ENCODE measurements at regions not wholly inside any gene's neighbourhood (a gene's known extent, or its start where the extent isn't known, plus 50 kb on each side); places are given as distances from the start of the nearest gene placed in this dataset.

DNA sequence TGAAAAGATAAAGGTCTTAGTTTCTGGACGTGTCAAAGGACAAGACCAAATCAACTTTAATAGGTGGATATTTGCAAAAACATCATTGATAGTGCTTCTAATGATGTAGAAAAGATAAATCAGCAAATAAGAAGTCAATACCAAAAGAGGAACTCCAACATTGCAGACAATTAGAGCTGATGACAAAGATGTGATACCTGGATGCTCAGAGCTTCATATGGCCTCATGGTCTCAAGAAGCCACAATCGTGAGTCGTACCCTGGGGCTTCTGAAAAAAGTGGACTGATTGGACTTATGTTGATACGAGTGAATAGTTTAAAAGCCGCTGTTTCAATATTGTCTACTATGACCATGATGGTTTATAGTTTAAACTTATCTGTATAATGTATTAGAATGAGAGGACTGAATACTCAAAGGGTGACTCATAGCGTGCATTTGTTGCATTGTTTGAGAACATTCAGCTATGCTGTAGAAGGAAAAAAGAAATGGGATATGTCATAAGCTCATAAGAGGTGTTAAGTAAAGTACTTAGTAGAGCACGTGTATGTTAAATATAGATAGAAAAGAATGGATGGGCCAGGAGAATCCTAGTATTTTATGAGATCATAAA, 54.6 kb upstream of the RIPOR2 start:
- no TSS peak for BruUV-seq (replicated peaks)
- CTCF ChIA-PET (ENCODE audit: low intra/inter-chr PET ratio, low total read pairs): interaction anchor here (0.7 kb wide), 1 partner anchor 134 kb away, joined by 3 read pairs; no protein-coding TSS in a partner anchor
- no peak overlapping the region for H2AFZ ChIP-seq (ENCODE audit: low read length)
- in situ Hi-C loops (cut with HindIII; ENCODE audit: extremely low pct_ligation_motif_present, low pct_unique_long_range_greater_than_20kb): loop anchor here (5.0 kb wide), 1 partner anchor 133 kb away; no protein-coding TSS in a partner anchor
- H3K79me2 ChIP-seq (ENCODE audit: insufficient read depth, low read length): no peaks in the 10 kb centered on the region
- H3K4me3 ChIP-seq (replicated peaks in 1 of 3; ENCODE audit: insufficient read depth in 1 of 3, low read depth in 2 of 3, low read length in 3 of 3): no peak overlapping the region
- POLR2A ChIA-PET: no interaction called here
- no peak overlapping the region for H3K4me2 ChIP-seq (ENCODE audit: low read depth, low read length)
- 19% methylated on average over 7 of the region's 7 CpGs for WGBS (ENCODE audit: low lambda C conversion rate)
- no peak overlapping the region for H3K27ac ChIP-seq (ENCODE audit: extremely low read length, insufficient read depth, low read length)
- intact Hi-C loops (cut with micrococcal nuclease; ENCODE audit: unreplicated experiment): no loop called here
- no peaks in the 10 kb centered on the region for H3K36me3 ChIP-seq (replicated peaks in 1 of 2; ENCODE audit: control insufficient read depth in 1 of 2, insufficient read depth in 2 of 2, low read length in 2 of 2)
- H4K20me1 ChIP-seq (ENCODE audit: insufficient read depth, low read length): no peaks in the 10 kb centered on the region
- ATAC-seq (no peak), DNase-seq (ENCODE audit: low spot score) (no peak), FAIRE-seq (no peak)
- H3K9ac ChIP-seq (ENCODE audit: insufficient read depth, low read depth, low read length): no peak overlapping the region
- H3K9me3 ChIP-seq (ENCODE audit: low read length): peaks cover 6% of the 10 kb centered on the region; the same call in 1 of the 2 replicates
- H3K4me1 ChIP-seq (ENCODE audit: insufficient read depth, low read length): no peaks in the 10 kb centered on the region
- no peaks in the 10 kb centered on the region for H3K27me3 ChIP-seq (ENCODE audit: control insufficient read depth in 1 of 2, insufficient read depth in 2 of 2, low read length in 2 of 2)
- TF ChIP-seq MEIS1 (CRISPR knock-in tag; IDR thresholded peaks at IDR 0.05; ENCODE audit: borderline replicate concordance): no peak
- TF ChIP-seq, protein P1, sequence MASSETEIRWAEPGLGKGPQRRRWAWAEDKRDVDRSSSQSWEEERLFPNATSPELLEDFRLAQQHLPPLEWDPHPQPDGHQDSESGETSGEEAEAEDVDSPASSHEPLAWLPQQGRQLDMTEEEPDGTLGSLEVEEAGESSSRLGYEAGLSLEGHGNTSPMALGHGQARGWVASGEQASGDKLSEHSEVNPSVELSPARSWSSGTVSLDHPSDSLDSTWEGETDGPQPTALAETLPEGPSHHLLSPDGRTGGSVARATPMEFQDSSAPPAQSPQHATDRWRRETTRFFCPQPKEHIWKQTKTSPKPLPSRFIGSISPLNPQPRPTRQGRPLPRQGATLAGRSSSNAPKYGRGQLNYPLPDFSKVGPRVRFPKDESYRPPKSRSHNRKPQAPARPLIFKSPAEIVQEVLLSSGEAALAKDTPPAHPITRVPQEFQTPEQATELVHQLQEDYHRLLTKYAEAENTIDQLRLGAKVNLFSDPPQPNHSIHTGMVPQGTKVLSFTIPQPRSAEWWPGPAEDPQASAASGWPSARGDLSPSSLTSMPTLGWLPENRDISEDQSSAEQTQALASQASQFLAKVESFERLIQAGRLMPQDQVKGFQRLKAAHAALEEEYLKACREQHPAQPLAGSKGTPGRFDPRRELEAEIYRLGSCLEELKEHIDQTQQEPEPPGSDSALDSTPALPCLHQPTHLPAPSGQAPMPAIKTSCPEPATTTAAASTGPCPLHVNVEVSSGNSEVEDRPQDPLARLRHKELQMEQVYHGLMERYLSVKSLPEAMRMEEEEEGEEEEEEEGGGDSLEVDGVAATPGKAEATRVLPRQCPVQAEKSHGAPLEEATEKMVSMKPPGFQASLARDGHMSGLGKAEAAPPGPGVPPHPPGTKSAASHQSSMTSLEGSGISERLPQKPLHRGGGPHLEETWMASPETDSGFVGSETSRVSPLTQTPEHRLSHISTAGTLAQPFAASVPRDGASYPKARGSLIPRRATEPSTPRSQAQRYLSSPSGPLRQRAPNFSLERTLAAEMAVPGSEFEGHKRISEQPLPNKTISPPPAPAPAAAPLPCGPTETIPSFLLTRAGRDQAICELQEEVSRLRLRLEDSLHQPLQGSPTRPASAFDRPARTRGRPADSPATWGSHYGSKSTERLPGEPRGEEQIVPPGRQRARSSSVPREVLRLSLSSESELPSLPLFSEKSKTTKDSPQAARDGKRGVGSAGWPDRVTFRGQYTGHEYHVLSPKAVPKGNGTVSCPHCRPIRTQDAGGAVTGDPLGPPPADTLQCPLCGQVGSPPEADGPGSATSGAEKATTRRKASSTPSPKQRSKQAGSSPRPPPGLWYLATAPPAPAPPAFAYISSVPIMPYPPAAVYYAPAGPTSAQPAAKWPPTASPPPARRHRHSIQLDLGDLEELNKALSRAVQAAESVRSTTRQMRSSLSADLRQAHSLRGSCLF (CRISPR knock-in tag; IDR thresholded peaks at IDR 0.05; ENCODE audit: borderline replicate concordance): no peak
- TF ChIP-seq MED8 (CRISPR knock-in tag; IDR thresholded peaks at IDR 0.05; ENCODE audit: insufficient replicate concordance): no peak
- TF ChIP-seq, protein P2, sequence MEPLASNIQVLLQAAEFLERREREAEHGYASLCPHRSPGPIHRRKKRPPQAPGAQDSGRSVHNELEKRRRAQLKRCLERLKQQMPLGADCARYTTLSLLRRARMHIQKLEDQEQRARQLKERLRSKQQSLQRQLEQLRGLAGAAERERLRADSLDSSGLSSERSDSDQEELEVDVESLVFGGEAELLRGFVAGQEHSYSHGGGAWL (CRISPR knock-in tag; IDR thresholded peaks at IDR 0.05): no peak
- TF ChIP-seq, protein P3, sequence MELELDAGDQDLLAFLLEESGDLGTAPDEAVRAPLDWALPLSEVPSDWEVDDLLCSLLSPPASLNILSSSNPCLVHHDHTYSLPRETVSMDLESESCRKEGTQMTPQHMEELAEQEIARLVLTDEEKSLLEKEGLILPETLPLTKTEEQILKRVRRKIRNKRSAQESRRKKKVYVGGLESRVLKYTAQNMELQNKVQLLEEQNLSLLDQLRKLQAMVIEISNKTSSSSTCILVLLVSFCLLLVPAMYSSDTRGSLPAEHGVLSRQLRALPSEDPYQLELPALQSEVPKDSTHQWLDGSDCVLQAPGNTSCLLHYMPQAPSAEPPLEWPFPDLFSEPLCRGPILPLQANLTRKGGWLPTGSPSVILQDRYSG (CRISPR knock-in tag; IDR thresholded peaks at IDR 0.05): no peak
- TF ChIP-seq, protein P4, sequence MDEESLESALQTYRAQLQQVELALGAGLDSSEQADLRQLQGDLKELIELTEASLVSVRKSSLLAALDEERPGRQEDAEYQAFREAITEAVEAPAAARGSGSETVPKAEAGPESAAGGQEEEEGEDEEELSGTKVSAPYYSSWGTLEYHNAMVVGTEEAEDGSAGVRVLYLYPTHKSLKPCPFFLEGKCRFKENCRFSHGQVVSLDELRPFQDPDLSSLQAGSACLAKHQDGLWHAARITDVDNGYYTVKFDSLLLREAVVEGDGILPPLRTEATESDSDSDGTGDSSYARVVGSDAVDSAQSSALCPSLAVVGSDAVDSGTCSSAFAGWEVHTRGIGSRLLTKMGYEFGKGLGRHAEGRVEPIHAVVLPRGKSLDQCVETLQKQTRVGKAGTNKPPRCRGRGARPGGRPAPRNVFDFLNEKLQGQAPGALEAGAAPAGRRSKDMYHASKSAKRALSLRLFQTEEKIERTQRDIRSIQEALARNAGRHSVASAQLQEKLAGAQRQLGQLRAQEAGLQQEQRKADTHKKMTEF (CRISPR knock-in tag; IDR thresholded peaks at IDR 0.05): no peak
- TF ChIP-seq ZNF34 (CRISPR knock-in tag; IDR thresholded peaks at IDR 0.05; ENCODE audit: borderline replicate concordance): no peak
- TF ChIP-seq FOXA1 (IDR thresholded peaks at IDR 0.05): no peak
- TF ChIP-seq FOXA1 (CRISPR knock-in tag; IDR thresholded peaks at IDR 0.05): no peak
- TF ChIP-seq, protein P5, sequence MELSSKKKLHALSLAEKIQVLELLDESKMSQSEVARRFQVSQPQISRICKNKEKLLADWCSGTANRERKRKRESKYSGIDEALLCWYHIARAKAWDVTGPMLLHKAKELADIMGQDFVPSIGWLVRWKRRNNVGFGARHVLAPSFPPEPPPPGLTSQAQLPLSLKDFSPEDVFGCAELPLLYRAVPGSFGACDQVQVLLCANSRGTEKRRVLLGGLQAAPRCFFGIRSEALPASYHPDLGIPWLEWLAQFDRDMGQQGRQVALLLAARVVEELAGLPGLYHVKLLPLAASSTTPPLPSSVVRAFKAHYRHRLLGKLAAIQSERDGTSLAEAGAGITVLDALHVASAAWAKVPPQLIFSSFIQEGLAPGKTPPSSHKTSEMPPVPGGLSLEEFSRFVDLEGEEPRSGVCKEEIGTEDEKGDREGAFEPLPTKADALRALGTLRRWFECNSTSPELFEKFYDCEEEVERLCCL (CRISPR knock-in tag; IDR thresholded peaks at IDR 0.05; ENCODE audit: borderline replicate concordance): no peak
- no peak for TF ChIP-seq ZNF720 (CRISPR knock-in tag; IDR thresholded peaks at IDR 0.05)
- TF ChIP-seq KLF12 (CRISPR knock-in tag; IDR thresholded peaks at IDR 0.05; ENCODE audit: borderline replicate concordance): no peak
- TF ChIP-seq, protein P6, sequence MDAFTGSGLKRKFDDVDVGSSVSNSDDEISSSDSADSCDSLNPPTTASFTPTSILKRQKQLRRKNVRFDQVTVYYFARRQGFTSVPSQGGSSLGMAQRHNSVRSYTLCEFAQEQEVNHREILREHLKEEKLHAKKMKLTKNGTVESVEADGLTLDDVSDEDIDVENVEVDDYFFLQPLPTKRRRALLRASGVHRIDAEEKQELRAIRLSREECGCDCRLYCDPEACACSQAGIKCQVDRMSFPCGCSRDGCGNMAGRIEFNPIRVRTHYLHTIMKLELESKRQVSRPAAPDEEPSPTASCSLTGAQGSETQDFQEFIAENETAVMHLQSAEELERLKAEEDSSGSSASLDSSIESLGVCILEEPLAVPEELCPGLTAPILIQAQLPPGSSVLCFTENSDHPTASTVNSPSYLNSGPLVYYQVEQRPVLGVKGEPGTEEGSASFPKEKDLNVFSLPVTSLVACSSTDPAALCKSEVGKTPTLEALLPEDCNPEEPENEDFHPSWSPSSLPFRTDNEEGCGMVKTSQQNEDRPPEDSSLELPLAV (CRISPR knock-in tag; conservative IDR thresholded peaks at IDR 0.05; ENCODE audit: low read depth): no peak
- TF ChIP-seq ZNF564 (CRISPR knock-in tag; IDR thresholded peaks at IDR 0.05): no peak
